GM21825 (cell line): ENCODE measurements at regions not wholly inside any gene's neighbourhood (a gene's known extent, or its start where the extent isn't known, plus 50 kb on each side); places are given as distances from the start of the nearest gene placed in this dataset.
"Not testable (repeated sequence)": the region's sequence is repeated elsewhere in the genome, so short reads cannot be mapped to it uniquely, and the experiment has no call there.

ENCODE experiments used
- ATAC-seq: cut with Tn5 transposase; IDR thresholded peaks from one replicate; pipeline ENCODE4 v1.9.1; 2021; ENCODE audit warnings: mild to moderate bottlenecking, moderate library complexity; ENCODE audit not compliant: unreplicated experiment

DNA sequence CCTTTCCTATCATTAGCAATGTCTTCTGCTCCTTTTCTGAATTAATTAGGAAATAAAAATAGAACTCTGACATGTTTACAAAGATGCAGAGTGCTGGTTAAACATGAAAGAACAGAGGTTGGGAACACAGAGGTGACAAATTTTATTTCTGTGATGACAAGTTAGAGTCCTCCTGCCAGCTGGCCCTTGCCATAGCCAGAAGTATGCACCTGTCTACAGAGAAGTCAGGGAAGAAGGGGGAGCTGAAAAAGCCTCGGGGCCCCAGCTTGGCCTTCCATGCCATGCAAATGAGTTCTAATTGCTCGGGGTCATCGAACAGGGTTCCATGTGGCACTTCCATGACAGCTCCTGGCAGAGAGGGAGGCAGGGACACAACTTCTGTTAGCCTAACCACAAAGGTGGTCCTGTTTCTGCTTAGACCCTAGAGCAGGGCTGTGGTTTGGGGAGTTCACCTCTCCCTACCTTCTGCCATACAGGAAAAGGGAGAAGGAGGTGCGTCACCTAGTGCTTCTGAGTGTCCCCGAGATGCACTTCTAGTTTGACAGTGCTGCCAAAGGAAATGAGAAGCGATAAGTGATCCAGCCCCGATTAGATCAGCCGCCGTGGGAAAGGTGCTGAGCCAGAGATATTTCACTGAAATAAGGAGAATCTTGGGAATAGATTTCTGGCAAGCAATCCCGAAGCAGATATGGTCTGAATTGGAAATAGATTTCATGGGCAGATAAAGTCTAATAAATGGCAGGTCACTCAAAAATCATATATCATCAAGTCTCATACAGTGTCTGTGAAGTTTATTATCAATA lies 155.8 kb upstream of the FOXN3 start:
- no peak for ATAC-seq

DNA sequence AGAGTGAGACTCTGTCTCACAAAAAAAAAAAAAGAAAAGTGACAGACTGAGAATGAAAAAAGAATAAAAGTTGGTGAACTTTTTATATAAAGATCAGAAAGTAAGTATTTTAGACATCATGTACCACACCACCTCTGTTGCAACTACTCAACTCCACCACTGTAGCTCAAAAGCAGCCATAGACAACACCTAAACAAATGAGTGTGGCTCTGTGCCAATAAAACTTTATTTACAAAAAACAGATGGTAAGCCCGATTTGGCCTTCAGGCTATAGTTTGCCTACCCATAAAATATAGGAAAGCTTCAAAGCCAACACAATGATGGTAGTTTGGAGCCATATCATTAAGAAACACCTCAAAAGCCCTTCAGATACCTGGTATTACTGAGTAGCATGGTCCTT lies 154.5 kb upstream of the FOXN3 start:
- ATAC-seq: no peak

DNA sequence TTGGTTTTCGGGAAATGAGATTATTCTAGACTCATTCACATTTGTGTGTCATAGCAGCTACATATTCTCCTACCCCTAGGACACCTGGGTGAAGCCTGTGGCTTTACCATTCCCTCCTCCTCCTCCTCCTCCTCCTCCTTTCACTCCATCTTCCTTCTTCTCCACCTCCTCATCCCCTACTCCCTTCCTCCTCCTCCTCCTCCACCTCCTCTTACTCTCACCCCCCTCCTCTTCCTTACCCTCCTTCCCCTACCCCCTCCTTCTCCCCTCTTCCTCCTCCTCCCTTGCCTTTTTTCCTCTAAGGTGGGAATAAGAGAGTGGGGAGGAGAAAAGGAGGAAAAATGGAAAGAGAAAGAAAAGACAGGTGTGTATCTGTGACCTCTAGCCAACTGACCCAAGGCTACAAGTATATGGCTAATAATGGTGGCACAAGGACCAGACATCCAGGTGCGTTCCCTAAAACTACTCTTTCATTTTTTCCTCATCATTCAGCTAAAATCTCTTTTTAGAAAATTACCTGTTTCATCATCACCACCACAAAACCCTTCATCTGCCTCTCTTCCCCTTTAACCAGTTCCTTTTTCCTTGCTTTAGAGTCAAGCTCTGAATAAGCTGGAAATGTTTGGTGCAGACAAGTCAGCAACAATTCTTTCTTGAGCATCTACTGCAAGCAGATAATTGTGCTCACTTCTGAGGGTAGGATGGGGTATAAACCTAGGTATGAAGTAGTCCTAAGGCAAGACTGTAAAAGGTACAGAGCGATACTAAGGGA lies 149.8 kb upstream of the FOXN3 start:
- no peak for ATAC-seq

DNA sequence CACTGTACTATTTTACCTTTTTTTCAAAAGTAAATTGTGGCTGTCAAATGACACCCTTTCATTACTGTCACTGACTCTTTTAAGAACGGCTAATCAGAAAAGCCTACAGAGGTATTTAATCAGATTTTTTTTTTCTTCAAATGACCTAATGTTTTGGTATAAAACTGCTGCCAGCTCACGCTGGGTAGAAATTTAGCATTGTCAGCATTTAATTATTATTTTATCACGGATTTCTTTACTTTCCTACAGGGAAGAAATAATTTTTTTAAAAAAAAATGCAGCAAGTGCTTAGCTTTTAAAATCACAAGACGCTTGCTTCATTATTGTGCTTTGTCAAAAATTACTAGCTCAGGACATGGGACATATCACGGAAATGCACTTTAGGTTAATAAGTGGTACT lies 149.1 kb upstream of the FOXN3 start:
- ATAC-seq: no peak

DNA sequence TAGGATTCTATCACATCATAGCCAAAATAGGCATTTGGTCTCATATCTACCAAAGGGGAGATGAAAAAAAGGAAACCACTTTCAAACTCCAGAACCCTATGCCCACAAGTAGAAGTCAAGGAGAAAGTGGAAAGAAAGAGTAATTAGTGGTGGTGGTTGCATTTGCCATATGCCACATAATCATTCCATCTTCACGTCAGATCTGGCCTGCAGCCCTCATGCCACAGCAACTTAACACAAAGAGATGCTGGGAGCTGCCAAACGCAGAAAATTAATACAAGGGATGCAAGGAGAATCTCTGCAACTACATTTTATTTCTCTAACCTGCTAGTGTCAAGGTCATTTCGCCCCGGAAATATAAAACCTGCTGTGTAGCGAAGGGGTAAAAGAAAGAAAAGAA lies 148.6 kb upstream of the FOXN3 start:
- no peak for ATAC-seq

DNA sequence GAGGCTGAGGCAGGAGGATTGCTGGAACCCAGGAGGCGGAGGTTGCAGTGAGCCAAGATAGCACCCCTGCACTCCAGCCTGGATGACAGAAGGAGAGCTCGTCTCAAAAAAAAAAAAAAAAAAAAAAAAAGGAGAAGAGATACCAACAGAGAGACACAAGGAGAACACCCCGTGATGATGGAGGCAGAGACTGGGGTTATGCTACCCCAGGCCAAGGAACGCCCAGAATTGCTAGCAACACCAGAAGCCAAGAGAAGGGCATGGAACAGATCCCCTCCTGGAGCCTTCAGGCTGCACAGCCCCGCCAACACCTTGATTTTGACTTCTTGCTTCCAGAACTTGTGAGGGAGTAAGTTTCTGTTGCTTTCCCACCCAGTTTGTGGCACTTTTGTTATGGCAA lies 148.0 kb upstream of the FOXN3 start:
- no peak for ATAC-seq

DNA sequence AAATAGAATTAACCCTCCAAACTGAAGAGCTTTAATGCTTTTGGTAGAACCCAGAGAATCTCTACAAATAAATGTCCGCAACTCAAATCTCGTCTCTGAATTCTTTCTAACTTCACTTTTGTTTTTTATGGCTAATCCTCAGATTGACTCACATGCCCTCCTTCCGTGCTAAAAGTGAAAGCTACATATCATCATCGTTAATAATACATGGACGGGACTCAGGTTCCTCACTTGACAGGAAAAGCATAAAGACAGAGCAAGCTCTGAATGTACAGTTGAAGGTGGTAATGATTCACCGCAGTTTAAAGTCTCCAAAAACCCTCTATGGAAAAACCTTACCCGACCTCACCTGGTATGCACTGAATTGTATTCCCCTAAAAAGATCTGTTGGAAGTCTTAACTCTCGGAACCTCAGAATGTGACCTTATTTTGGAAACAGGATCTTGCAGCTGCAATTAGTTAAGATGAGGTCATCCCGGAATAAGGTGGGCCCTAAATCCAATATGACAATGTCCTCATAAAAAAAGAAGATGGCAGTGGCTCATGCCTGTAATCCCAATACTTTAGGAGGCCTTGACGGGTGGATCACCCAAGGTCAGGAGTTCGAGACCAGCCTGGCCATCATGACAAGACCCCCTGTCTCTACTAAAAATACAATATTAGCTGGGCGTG lies 147.4 kb upstream of the FOXN3 start:
- ATAC-seq: no peak

DNA sequence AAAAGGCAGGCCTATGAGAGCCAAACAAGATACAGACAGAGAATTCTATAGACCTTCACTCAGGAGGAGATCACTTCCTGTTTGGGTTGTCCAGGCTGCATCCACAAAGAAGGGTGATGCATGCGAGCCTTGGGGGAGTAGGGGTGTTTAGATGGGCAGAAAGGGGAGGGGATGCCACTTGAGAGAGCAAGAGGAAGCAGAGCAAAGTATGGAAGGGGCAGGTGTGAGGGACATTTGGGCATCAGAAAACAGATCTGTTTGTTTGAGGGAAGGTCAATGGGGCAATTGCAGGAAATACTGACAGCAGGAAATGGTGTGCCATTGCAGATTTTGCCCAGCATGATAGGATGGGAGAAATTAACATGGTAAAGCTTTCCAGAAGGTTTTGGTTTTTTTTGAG lies 146.4 kb upstream of the FOXN3 start:
- ATAC-seq: no peak

DNA sequence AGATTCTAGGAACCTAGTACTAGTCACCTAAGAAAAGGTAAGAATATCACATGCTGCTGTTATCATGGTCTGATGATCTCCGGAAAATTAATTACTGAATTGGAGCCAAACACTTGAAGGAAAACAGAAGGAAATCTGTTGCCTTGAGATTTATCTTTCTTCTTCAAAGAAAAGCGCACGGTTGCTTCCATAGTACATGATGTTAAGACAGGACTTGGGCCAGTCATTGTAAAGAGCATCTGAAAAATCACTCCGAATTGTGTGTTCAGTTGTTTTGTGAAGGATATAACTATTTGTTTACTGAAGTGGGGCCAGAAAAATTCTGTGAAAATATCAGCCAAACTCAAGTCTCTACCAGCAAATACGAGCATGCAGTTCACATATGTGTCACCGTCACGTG lies 134.9 kb upstream of the FOXN3 start:
- ATAC-seq: no peak

DNA sequence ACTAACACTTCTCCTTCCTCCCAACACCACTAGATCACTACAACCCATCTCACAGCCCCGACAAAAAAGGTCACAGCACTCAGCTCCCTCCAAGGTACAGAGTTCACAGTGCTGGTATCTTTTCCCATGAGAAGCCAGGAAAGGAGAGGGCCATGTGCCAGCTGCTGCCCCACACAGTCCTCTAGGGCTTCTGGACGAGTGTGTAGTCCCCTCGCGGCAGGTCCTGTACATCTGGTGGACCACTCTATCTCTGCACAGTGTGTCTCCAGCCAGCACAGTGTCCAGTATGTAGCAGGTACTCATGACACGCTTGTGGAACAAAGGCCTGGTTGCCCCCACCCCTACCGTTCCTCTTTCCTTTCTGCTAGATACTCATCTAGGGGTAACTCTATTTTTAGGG lies 134.4 kb upstream of the FOXN3 start:
- no peak for ATAC-seq

DNA sequence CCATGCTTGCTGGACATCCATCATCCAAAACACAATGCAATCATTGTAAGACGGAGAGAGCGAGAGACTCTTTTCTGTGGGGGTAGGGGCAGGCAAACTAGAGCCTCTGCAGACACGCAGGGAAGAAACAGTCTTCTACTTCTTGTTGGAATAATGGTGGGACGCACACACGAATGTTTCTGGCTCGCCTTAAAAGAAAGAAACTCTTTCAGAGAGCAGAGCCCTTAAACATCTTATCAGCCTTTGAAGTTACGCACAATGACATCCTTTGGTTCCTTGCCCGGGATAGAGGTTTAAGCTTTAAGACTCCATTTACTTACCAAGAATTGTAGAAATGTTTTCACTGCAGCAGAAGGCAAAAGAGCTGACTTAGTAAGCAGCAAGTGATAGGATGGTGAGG lies 133.8 kb upstream of the FOXN3 start:
- ATAC-seq: no peak

DNA sequence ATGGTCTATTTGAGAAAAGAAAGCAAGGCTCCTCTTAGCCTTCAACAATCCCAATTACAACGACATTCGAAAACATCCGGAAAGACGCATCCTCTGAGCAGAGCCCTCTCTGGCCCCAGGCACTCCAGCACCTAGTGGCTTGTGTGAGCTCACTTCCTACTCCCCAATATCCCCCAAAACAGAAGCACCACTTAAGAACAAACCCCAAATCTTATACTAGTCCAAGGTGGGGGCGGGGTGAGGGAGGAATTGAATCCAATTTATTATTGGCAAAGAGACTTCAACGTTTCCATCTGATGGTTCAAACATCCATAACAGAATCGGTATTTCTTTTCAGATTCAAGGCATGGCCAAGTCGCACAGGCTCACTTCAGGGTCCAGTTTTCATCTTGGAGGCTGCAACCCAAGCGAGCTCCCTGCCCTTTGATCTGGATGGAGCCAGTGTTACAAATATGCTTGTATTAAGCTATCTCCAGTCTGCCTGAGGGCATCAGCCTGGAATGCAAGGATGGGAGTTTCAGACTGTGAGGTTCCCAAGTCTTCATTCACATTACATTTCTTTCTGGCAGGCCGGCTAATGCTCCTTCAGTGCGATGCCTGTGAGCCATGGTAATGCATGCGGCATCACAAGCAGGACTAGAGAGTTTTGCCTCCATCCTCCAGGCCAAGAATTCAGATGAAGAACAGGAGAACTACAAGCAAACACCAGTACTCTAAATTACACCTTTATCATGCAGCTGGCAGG lies 132.5 kb upstream of the FOXN3 start:
- ATAC-seq: no peak

DNA sequence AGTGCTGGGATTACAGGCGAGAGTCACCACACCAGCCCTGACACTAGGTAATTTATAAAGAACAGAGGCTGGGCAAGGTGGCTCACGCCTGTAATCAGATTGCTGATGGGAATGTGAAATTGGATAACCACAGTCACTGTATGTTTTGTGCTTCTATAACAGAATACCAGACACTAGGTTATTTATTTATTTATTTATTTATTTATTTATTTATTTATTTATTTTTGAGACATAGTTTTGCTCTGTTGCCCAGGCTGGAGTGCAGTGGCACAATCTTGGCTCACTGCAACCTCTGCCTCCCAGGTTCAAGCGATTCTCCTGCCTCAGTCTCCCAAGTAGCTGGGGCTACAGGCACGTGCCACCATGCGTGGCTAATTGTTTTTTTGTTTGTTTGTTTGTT lies 130.0 kb upstream of the FOXN3 start:
- not testable (repeated sequence) for ATAC-seq

DNA sequence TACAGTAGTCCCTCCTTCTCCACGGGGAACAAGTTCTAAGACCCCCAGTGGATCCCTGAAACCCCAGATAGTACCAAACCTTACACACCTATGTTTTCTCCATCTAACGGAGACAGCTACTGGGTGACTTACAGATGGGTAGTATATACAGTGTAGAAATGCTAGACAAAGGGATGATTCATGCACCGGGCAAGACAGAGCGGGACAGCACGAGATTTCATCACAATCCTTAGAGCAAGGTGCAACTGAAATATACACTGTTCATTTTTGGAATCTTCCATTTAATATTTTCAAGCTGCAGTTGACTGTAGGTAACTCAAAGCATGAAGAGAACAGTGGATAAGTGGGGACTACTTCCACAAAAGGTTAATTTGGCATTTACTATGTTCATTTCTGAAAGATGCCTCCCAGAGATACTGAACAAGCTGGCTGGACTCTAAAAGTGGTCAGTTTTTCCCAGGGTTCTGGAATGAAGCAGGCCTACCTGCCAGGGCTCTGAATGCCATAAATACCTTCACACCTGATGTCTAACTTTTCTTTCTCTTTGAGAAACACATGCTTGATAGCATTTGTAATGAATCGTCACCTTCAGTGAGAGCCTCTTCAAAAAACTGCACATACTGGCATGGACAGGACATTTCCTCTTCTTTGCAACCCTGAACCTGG lies 127.7 kb upstream of the FOXN3 start:
- ATAC-seq: no peak

DNA sequence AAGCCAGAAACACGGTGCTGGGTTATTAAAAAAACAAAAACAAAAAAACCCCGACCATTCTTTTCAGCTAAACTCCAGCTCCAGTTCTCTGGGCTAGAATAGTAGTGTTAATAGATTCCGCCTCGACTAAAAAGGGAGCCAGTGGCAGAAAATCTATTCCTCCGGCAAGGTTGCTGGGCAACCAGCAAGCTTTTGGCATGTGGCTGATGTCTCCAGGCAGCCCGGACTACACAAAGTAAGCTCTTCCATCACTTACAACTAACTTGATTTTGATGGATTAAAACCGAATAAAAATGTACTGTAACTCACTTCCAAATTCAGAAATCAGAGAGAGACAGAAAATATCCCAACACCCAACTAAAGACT lies 126.4 kb upstream of the FOXN3 start:
- ATAC-seq: no peak

DNA sequence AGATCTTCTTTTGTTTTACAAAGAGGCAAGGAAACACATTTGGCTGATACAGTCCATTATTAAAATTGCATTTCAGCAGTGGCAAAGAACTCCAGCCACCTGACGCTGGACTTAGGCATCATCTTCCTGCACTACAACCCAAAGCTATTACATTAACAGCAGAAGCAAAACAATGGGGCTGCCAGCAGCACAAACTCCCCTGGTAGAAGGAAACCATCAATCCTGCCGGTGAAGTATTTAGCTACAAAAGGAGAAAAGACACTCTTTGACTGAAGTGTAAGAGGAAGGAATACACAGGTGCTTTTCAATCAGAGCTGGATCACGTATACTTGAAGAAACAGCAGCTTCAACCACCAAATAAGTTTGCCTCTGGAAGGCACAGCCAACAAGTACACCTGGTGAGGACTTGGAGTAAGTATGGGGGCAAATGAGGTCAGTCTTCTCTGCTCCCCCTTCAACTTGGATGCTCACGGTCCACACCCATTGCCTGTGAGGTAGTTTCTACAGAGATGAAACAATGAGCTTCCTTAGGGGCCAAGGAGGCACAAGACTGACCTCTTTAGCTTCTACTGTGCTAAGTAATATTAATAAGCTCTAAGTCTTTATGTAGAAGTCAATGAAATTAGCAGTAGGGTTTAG lies 125.9 kb upstream of the FOXN3 start:
- ATAC-seq: no peak

DNA sequence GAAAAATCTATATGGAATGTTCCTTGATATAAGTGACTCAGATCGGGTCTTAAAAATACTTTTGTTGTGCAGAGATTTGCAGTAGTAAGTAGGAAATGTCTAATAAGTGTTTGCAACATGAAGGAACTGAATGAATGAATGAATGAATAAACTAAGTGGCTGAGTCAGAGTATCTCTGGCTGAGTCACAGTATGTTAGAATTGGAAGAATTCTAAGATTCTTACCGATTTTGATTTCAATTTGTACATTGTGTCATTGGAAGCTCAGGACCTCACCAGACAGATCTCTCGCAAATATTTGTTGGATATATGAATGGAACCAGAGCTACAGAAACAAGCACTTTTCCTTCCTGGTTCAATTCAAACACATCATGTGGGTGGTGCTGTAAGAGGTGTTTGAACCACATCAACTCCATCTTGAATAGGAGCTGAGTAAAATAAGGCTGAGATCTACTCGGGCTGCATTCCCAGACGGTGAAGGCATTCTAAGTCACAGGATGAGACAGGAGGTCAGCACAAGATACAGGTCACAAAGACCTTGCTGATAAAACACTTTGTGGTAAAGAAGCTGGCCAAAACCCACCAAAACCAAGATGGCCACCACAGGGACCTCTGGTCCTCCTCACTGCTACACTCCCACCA lies 123.9 kb upstream of the FOXN3 start:
- ATAC-seq: no peak

DNA sequence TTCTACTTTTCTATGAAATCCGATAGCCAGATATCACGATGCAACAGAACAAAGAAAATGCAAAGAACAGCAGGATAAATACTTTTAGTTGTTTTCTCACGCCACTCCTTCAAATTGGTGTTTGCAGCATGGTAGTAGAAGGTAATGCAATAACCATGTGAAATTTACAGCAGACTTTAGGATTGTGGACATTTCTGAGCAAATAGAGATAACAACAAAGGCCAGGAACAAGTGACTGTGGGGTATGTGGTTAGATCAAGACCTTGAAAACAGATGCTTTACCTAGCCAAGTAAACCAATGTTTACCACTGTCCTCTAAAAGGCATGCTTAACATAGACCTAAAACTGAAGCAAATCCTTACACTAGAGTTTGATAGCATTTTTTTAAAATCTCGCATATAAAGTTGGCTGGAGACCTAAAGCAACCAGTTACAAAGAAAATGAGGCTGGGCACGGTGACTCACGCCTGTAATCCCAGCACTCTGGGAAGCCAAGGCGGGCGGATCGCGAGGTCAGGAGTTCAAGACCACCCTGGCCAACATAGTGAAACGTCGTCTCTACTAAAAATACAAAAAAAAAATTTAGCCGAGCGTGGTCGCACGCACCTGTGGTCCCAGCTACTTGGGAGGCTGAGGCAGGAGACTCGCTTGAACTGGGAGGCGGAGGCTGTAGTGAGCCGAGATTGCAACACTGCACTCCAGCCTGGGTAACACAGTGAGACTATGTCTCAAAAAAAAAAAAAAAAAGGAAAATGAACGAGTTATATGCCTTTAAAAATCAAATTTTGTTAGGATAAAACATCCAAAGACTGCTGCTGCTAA lies 123.2 kb upstream of the FOXN3 start:
- no peak for ATAC-seq

DNA sequence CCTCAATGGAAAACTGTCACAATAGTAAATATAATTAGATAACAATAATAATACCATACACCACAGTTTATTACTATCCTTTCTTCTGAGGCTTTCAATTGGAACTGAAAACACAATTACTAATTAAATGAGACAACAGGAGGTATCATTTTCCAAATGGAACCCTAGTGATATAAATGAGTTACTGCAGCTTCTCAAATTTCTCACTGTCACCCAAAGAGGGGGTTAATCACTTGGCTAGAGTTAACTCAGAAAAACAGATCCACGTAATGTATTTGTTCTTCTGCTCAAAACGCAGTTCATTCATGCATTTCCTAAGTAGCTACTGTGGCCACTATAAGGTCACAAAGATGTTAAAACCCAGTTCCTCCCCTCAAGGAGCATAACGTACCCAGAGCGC lies 120.9 kb upstream of the FOXN3 start:
- no peak for ATAC-seq
